ENCODE measurements at regions not wholly inside any gene's neighbourhood (a gene's known extent, or its start where the extent isn't known, plus 50 kb on each side); places are given as distances from the start of the nearest gene placed in this dataset.
"Not testable (repeated sequence)": the region's sequence is repeated elsewhere in the genome, so short reads cannot be mapped to it uniquely, and the experiment has no call there.

- H3K4me1 ChIP-seq; CTCF ChIA-PET; H3K9me3 ChIP-seq; H3K27ac ChIP-seq; DNase-seq (ENCODE audit: low read depth in 1 of 2, low spot score in 1 of 2); ATAC-seq; H3K4me3 ChIP-seq; POLR2A ChIA-PET; H3K4me2 ChIP-seq; FAIRE-seq: not testable (repeated sequence)
- no CpG with 5 or more reads among the region's 26 CpGs for WGBS (ENCODE audit: missing lambda C conversion rate)
Observed at GRCh38 chrX:126641076-126641475, 88.5 kb upstream of the DCAF12L1 start.

DNA sequence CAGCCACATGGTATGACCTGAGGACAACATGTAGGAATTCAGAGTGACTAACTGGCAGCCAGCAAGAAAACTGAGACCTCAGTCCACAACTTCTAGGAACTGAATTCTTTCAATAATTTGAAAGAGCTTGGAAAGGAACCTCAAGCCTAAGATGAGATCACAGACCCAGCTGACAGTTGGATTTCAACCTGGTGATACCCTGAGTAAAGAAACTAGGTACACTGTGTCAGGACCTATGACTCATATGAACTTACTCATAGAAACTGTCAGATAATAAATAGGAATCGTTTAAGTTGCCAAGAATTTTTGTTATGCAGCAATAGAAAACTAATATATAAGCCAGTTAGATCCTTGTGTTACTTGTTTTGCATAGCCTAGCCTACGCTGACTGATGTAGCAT lies 102.4 kb upstream of the DCAF12L1 start:
- H3K27ac ChIP-seq, result no peak overlapping the region
- no peak for ATAC-seq
- no peak for TF ChIP-seq FOXS1 (CRISPR knock-in tag; IDR thresholded peaks at IDR 0.05)
- no peak for TF ChIP-seq ZC3H11A (IDR thresholded peaks at IDR 0.05)
- TF ChIP-seq, protein P1, sequence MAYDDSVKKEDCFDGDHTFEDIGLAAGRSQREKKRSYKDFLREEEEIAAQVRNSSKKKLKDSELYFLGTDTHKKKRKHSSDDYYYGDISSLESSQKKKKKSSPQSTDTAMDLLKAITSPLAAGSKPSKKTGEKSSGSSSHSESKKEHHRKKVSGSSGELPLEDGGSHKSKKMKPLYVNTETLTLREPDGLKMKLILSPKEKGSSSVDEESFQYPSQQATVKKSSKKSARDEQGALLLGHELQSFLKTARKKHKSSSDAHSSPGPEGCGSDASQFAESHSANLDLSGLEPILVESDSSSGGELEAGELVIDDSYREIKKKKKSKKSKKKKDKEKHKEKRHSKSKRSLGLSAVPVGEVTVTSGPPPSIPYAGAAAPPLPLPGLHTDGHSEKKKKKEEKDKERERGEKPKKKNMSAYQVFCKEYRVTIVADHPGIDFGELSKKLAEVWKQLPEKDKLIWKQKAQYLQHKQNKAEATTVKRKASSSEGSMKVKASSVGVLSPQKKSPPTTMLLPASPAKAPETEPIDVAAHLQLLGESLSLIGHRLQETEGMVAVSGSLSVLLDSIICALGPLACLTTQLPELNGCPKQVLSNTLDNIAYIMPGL (CRISPR knock-in tag; IDR thresholded peaks at IDR 0.05; ENCODE audit: borderline replicate concordance), result no peak
- H3K4me3 ChIP-seq, result no peak overlapping the region
- H3K9me3 ChIP-seq, result no peaks in the 10 kb centered on the region
- DNase-seq (ENCODE audit: low read depth in 1 of 2, low spot score in 1 of 2), result no peak
- POLR2A ChIA-PET, result no interaction called here
- no peak overlapping the region for H3K4me2 ChIP-seq
- WGBS (ENCODE audit: missing lambda C conversion rate), result 2% methylated on average over 2 of the region's 2 CpGs
- no peak for FAIRE-seq
- CTCF ChIA-PET, result no interaction called here
- H3K4me1 ChIP-seq, result no peaks in the 10 kb centered on the region

GRCh38 chrX:126658447-126658846 lies 105.8 kb upstream of the DCAF12L1 start:
- ChIA-PET POLR2A (no interaction called here), CTCF (no interaction called here)
- Histone ChIP-seq H3K27ac (no peak overlapping the region), H3K4me3 (no peak overlapping the region), H3K9me3 (no peaks in the 10 kb centered on the region), H3K4me2 (no peak overlapping the region), H3K4me1 (no peaks in the 10 kb centered on the region)
- FAIRE-seq (peak; percentile 54), ATAC-seq (no peak), DNase-seq (ENCODE audit: low read depth in 1 of 2, low spot score in 1 of 2) (no peak)
- 4% methylated on average over 3 of the region's 3 CpGs for WGBS (ENCODE audit: missing lambda C conversion rate)
- no peak for TF ChIP-seq CEBPB (IDR thresholded peaks at IDR 0.05)
- no peak for TF ChIP-seq SMC3 (IDR thresholded peaks at IDR 0.05)
- no peak for TF ChIP-seq FOXS1 (CRISPR knock-in tag; IDR thresholded peaks at IDR 0.05)
- no peak for TF ChIP-seq E2F6 (IDR thresholded peaks at IDR 0.05; ENCODE audit: borderline replicate concordance, low read depth)
- no peak for TF ChIP-seq BHLHE40 (IDR thresholded peaks at IDR 0.05; ENCODE audit: low read depth, low read length)
- no peak for TF ChIP-seq MAFK (IDR thresholded peaks at IDR 0.05; ENCODE audit: partially characterized antibody)
- no peak for TF ChIP-seq ELK1 (IDR thresholded peaks at IDR 0.05; ENCODE audit: low read depth, low read length)
- no peak for TF ChIP-seq NFE2L2 (conservative IDR thresholded peaks at IDR 0.05; ENCODE audit: low read length)
- no peak for TF ChIP-seq ZNF302 (CRISPR knock-in tag; IDR thresholded peaks at IDR 0.05)
- TF ChIP-seq TFCP2L1 (CRISPR knock-in tag; IDR thresholded peaks at IDR 0.05), result no peak
- no peak for TF ChIP-seq FOSL2 (IDR thresholded peaks at IDR 0.05)
- TF ChIP-seq FOSL2 (CRISPR knock-in tag; IDR thresholded peaks at IDR 0.05), result no peak

GRCh38 chrX:126670258-126670657 lies 117.6 kb upstream of the DCAF12L1 start:
- Histone ChIP-seq H3K27ac (no peak overlapping the region), H3K4me3 (no peak overlapping the region), H3K9me3 (no peaks in the 10 kb centered on the region), H3K4me2 (no peak overlapping the region), H3K4me1 (no peaks in the 10 kb centered on the region)
- CTCF ChIA-PET, result no interaction called here
- ATAC-seq, result no peak
- POLR2A ChIA-PET, result no interaction called here
- TF ChIP-seq HES2 (IDR thresholded peaks at IDR 0.05) (no peak), ELK1 (IDR thresholded peaks at IDR 0.05; ENCODE audit: low read depth, low read length) (no peak), RAD21 (conservative IDR thresholded peaks at IDR 0.05 in 1 of 2, IDR thresholded peaks at IDR 0.05 in 1 of 2) (no peak), BHLHE40 (IDR thresholded peaks at IDR 0.05; ENCODE audit: low read depth, low read length) (no peak), CHD2 (IDR thresholded peaks at IDR 0.05; ENCODE audit: low read length, partially characterized antibody) (no peak), MYC (IDR thresholded peaks at IDR 0.05; ENCODE audit: borderline replicate concordance, low read length) (no peak), CBX2 (IDR thresholded peaks at IDR 0.05; ENCODE audit: borderline replicate concordance, low read depth) (no peak), FOXS1 (CRISPR knock-in tag; IDR thresholded peaks at IDR 0.05) (no peak), ZFP36 (IDR thresholded peaks at IDR 0.05; ENCODE audit: borderline replicate concordance, partially characterized antibody) (no peak), MAFK (IDR thresholded peaks at IDR 0.05; ENCODE audit: partially characterized antibody) (no peak)
- no peak for FAIRE-seq
- 0% methylated on average over 5 of the region's 6 CpGs for WGBS (ENCODE audit: missing lambda C conversion rate)
- no peak for DNase-seq (ENCODE audit: low read depth in 1 of 2, low spot score in 1 of 2)

DNA sequence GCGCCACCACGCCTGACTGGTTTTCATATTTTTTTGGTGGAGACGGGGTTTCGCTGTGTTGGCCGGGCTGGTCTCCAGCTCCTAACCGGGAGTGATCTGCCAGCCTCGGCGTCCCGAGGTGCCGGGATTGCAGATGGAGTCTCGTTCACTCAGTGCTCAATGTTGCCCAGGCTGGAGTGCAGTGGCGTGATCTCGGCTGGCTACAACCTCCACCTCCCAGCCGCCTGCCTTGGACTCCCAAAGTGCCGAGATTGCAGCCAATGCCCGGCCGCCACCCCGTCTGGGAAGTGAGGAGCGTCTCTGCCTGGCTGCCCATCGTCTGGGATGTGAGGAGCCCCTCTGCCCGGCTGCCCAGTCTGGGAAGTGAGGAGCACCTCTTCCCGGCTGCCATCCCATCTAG lies 120.8 kb upstream of the DCAF12L1 start:
- ATAC-seq; H3K4me1 ChIP-seq; H3K27ac ChIP-seq; H3K9me3 ChIP-seq; FAIRE-seq; H3K4me2 ChIP-seq; H3K4me3 ChIP-seq; POLR2A ChIA-PET; DNase-seq (ENCODE audit: low read depth in 1 of 2, low spot score in 1 of 2); CTCF ChIA-PET: not testable (repeated sequence)
- 80% methylated on average over 1 of the region's 22 CpGs for WGBS (ENCODE audit: missing lambda C conversion rate)

Data from A549 (cell line).